ENCODE measurements at regions not wholly inside any gene's neighbourhood (a gene's known extent, or its start where the extent isn't known, plus 50 kb on each side); places are given as distances from the start of the nearest gene placed in this dataset.

DNA sequence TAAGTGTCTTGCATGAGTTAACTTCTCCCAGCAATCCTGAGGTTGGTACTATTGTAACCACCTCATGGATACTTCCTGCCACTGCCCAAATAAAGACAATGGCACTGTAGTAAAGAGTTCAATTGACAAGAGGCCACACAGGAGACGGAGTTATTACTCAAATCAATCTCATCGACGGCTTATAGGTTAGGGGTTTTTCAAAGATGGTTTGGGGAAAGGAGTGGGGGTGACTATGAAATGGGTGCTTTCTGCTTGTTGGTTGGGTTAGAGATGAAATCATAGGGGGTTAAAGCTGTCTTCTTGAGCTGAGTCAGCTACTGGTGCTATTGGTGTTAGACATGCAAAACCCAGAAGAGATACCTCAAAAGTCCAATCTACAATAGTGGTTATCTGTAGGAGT is 1258.0 kb upstream of the ZEB2 start:
- DNase-seq (ENCODE audit: low spot score), result no peak
- TF ChIP-seq, protein P1, sequence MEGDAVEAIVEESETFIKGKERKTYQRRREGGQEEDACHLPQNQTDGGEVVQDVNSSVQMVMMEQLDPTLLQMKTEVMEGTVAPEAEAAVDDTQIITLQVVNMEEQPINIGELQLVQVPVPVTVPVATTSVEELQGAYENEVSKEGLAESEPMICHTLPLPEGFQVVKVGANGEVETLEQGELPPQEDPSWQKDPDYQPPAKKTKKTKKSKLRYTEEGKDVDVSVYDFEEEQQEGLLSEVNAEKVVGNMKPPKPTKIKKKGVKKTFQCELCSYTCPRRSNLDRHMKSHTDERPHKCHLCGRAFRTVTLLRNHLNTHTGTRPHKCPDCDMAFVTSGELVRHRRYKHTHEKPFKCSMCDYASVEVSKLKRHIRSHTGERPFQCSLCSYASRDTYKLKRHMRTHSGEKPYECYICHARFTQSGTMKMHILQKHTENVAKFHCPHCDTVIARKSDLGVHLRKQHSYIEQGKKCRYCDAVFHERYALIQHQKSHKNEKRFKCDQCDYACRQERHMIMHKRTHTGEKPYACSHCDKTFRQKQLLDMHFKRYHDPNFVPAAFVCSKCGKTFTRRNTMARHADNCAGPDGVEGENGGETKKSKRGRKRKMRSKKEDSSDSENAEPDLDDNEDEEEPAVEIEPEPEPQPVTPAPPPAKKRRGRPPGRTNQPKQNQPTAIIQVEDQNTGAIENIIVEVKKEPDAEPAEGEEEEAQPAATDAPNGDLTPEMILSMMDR (IDR thresholded peaks at IDR 0.05; ENCODE audit: extremely low read depth, insufficient read depth, missing control alignments), result no peak
- in situ Hi-C loops (cut with MboI; ENCODE audit: low pct_unique_long_range_greater_than_20kb, low sequenced_read_pairs, unreplicated experiment), result no loop called here

DNA sequence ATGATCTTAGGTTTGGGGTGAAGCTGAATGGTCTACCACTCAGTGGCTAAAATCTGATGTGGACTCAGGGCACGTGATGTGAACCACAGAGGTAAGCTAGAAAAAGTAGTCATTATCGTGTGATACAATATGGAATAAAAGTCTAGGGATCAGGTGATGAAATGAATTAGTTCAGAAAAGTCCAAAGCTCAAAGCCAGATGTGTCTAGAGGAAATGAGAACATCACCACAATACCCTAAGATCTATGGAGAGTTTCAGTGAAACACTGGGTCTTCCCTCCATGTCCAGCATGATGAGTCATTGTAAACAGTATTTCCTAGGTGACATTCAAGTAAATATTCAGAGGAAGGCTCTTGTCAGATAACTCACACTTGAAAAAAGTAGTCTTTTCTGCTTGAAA is 1257.4 kb upstream of the ZEB2 start:
- in situ Hi-C loops (cut with MboI; ENCODE audit: low pct_unique_long_range_greater_than_20kb, low sequenced_read_pairs, unreplicated experiment), result no loop called here
- DNase-seq (ENCODE audit: low spot score), result no peak

DNA sequence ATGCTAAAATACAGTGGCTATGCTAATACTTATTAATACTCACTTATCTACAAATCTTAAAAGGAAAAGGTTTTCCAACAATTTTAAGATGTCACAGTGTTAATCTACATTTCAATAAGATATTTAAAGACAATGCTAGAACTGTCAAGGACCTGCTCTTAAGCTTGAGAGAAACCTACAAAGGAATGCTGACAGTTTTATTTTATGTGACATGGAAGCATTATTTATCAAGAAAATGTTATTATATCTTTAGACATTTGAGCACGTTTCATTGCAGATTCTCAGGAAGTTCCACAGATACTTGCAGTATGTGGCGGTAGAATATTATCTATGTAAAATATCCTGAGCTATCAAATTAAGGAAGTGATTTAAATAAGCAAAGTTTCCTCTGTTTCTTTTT is 1255.7 kb upstream of the ZEB2 start:
- in situ Hi-C loops (cut with MboI; ENCODE audit: low pct_unique_long_range_greater_than_20kb, low sequenced_read_pairs, unreplicated experiment), result no loop called here
- TF ChIP-seq, protein P1 (IDR thresholded peaks at IDR 0.05; ENCODE audit: extremely low read depth, insufficient read depth, missing control alignments), result no peak
- no peak for DNase-seq (ENCODE audit: low spot score)

More for the DNA sequence above, 1257.4 kb upstream of the ZEB2 start:
- TF ChIP-seq, protein P1 (IDR thresholded peaks at IDR 0.05; ENCODE audit: extremely low read depth, insufficient read depth, missing control alignments), result no peak

DNA sequence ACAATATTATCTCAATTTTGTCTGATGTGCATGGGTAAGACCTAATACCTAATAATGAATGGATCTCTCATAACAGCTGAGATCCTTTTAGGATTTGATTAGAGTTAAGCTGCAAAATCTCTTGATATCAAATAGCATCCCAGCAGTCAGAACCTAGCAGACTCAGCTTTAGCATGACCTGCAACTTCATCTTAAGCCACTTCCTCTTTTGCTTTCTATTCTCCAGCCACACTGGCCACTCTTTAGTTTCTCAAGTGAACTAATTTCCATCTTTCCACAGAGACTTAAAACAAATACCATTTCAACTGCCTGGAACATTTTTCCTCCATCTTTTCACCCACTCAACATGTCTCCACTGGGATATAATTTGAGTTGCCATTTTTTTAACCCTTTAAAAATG is 1251.6 kb upstream of the ZEB2 start:
- in situ Hi-C loops (cut with MboI; ENCODE audit: low pct_unique_long_range_greater_than_20kb, low sequenced_read_pairs, unreplicated experiment), result no loop called here
- TF ChIP-seq, protein P1 (IDR thresholded peaks at IDR 0.05; ENCODE audit: extremely low read depth, insufficient read depth, missing control alignments), result no peak
- peak; percentile 2 for DNase-seq (ENCODE audit: low spot score)

DNA sequence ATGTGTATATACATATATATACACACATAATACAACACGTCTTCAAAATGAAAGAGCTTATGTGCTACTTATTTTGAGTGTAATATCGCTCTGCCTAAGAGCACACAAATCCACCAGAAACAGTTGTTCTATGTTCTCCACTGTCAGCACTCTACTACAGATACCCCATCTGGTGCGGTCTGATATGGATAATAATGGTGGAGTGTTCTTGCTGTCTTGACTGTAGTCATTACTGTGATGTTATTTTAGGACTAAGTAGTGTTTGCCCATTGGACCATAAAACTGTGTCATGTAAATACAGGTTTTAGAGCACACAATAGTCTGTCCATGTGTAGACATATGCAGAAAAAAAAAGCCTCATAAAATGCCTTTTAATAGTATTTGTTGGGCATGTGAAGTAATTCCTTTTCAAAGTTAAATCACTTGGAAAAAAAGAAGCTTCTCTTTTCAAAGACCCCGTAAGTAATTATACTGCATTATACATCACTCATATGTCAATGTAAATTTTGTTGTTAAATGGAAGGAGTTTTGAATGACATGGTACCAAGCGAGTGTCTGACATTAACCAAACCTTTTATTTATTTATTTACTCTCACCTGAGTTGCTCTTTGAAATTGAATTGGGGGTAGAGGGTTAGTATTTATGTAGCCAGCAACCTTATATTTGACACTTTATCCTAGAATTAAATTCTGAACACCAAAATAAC is 1249.2 kb upstream of the ZEB2 start:
- no peak for DNase-seq (ENCODE audit: low spot score)
- TF ChIP-seq, protein P1 (IDR thresholded peaks at IDR 0.05; ENCODE audit: extremely low read depth, insufficient read depth, missing control alignments), result no peak
- in situ Hi-C loops (cut with MboI; ENCODE audit: low pct_unique_long_range_greater_than_20kb, low sequenced_read_pairs, unreplicated experiment), result no loop called here

DNA sequence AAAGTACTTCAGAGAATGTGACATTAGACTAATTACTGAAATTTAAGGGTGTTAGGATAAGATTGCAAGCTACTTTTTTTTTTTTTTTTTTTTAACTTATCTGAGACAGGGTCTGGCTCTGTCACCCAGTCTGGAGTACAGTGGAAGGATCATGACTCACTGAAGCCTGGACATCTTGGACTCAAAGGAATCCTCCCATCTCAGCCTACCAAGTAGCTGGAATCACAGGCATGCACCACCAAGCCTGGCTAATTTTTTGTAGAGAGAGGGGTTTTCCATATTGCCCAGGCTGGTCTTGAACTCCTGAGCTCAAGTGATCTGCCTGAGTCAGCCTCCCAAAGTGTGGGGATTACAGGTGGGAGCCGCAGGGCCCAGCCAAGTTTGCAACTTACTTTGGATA is 1246.0 kb upstream of the ZEB2 start:
- TF ChIP-seq, protein P1 (IDR thresholded peaks at IDR 0.05; ENCODE audit: extremely low read depth, insufficient read depth, missing control alignments), result no peak
- in situ Hi-C loops (cut with MboI; ENCODE audit: low pct_unique_long_range_greater_than_20kb, low sequenced_read_pairs, unreplicated experiment), result no loop called here
- DNase-seq (ENCODE audit: low spot score), result no peak

All from GM13977 (cell line).